Activated naive CD8-positive, alpha-beta T cell (primary cell): ENCODE measurements at regions not wholly inside any gene's neighbourhood (a gene's known extent, or its start where the extent isn't known, plus 50 kb on each side); places are given as distances from the start of the nearest gene placed in this dataset.

Source experiments
- H3K27ac Mint-ChIP-seq: one replicate; pipeline ENCODE4 v1.8.0; 2021; ENCODE audit warnings: mixed read lengths
- H3K27me3 Mint-ChIP-seq: one replicate; pipeline ENCODE4 v1.8.0; 2021; ENCODE audit warnings: mixed read lengths
- H3K36me3 Mint-ChIP-seq: one replicate; pipeline ENCODE4 v1.8.0; 2021; ENCODE audit warnings: mixed read lengths
- H3K4me1 Mint-ChIP-seq: one replicate; pipeline ENCODE4 v1.8.0; 2021; ENCODE audit warnings: low read depth, mixed read lengths
- H3K4me3 Mint-ChIP-seq: one replicate; pipeline ENCODE4 v1.8.0; 2021; ENCODE audit warnings: mild to moderate bottlenecking, mixed read lengths
- H3K9me3 Mint-ChIP-seq: one replicate; pipeline ENCODE4 v1.8.0; 2021; ENCODE audit warnings: low read depth, mixed read lengths

GRCh38 chr2:173829727-173830126 lies 135.4 kb downstream of the SP3 start:
- H3K9me3 Mint-ChIP-seq, result no peaks in the 10 kb centered on the region
- H3K27me3 Mint-ChIP-seq, result peaks cover 1% of the 10 kb centered on the region
- no peak overlapping the region for H3K27ac Mint-ChIP-seq
- H3K36me3 Mint-ChIP-seq, result no peaks in the 10 kb centered on the region
- H3K4me3 Mint-ChIP-seq, result no peak overlapping the region
- H3K4me1 Mint-ChIP-seq, result no peaks in the 10 kb centered on the region

GRCh38 chr2:173830170-173830569 lies 135.0 kb downstream of the SP3 start:
- H3K27me3 Mint-ChIP-seq, result peaks cover 1% of the 10 kb centered on the region

GRCh38 chr2:173831312-173832229 lies 133.6 kb downstream of the SP3 start:
- H3K4me3 Mint-ChIP-seq, result no peak overlapping the region
- no peaks in the 10 kb centered on the region for H3K9me3 Mint-ChIP-seq
- H3K27ac Mint-ChIP-seq, result no peak overlapping the region
- no peaks in the 10 kb centered on the region for H3K4me1 Mint-ChIP-seq
- peaks cover 1% of the 10 kb centered on the region for H3K27me3 Mint-ChIP-seq
- H3K36me3 Mint-ChIP-seq, result no peaks in the 10 kb centered on the region

More at GRCh38 chr2:173830170-173830569, 135.0 kb downstream of the SP3 start:
- H3K27ac Mint-ChIP-seq, result no peak overlapping the region
- H3K36me3 Mint-ChIP-seq, result no peaks in the 10 kb centered on the region
- H3K9me3 Mint-ChIP-seq, result no peaks in the 10 kb centered on the region
- H3K4me3 Mint-ChIP-seq, result no peak overlapping the region
- H3K4me1 Mint-ChIP-seq, result no peaks in the 10 kb centered on the region

GRCh38 chr2:173834141-173834540 lies 131.0 kb downstream of the SP3 start:
- Mint-ChIP-seq H3K4me1 (no peaks in the 10 kb centered on the region), H3K9me3 (no peaks in the 10 kb centered on the region), H3K27me3 (peaks cover 1% of the 10 kb centered on the region), H3K36me3 (no peaks in the 10 kb centered on the region), H3K4me3 (no peak overlapping the region), H3K27ac (no peak overlapping the region)

- Mint-ChIP-seq H3K27me3 (peaks cover 3% of the 10 kb centered on the region), H3K4me3 (no peak overlapping the region)
Observed at GRCh38 chr2:173835726-173836125, 129.4 kb downstream of the SP3 start.

GRCh38 chr2:173841110-173841509 lies 124.1 kb downstream of the SP3 start:
- peaks cover 3% of the 10 kb centered on the region for H3K27me3 Mint-ChIP-seq
- no peaks in the 10 kb centered on the region for H3K9me3 Mint-ChIP-seq
- H3K4me1 Mint-ChIP-seq, result no peaks in the 10 kb centered on the region
- H3K4me3 Mint-ChIP-seq, result no peak overlapping the region
- H3K27ac Mint-ChIP-seq, result no peak overlapping the region
- H3K36me3 Mint-ChIP-seq, result no peaks in the 10 kb centered on the region

More at GRCh38 chr2:173835726-173836125, 129.4 kb downstream of the SP3 start:
- no peaks in the 10 kb centered on the region for H3K36me3 Mint-ChIP-seq
- no peak overlapping the region for H3K27ac Mint-ChIP-seq
- H3K9me3 Mint-ChIP-seq, result no peaks in the 10 kb centered on the region
- no peaks in the 10 kb centered on the region for H3K4me1 Mint-ChIP-seq

GRCh38 chr2:173843526-173843925 lies 121.6 kb downstream of the SP3 start:
- no peak overlapping the region for H3K27ac Mint-ChIP-seq
- no peaks in the 10 kb centered on the region for H3K4me1 Mint-ChIP-seq
- H3K9me3 Mint-ChIP-seq, result no peaks in the 10 kb centered on the region

GRCh38 chr2:173851141-173851641 lies 114.0 kb downstream of the SP3 start:
- Mint-ChIP-seq H3K9me3 (no peaks in the 10 kb centered on the region), H3K4me3 (no peak overlapping the region), H3K36me3 (no peaks in the 10 kb centered on the region), H3K27me3 (peaks cover 2% of the 10 kb centered on the region), H3K4me1 (no peaks in the 10 kb centered on the region), H3K27ac (no peak overlapping the region)

More at GRCh38 chr2:173843526-173843925, 121.6 kb downstream of the SP3 start:
- H3K27me3 Mint-ChIP-seq, result peaks cover 5% of the 10 kb centered on the region
- no peak overlapping the region for H3K4me3 Mint-ChIP-seq
- no peaks in the 10 kb centered on the region for H3K36me3 Mint-ChIP-seq

- Mint-ChIP-seq H3K4me1 (no peaks in the 10 kb centered on the region), H3K4me3 (no peak overlapping the region), H3K27me3 (no peaks in the 10 kb centered on the region), H3K9me3 (no peaks in the 10 kb centered on the region), H3K36me3 (no peaks in the 10 kb centered on the region), H3K27ac (no peak overlapping the region)
Observed at GRCh38 chr2:173854141-173854540, 111.0 kb downstream of the SP3 start.

GRCh38 chr2:173854840-173855239 lies 110.3 kb downstream of the SP3 start:
- H3K27me3 Mint-ChIP-seq, result peaks cover under 1% of the 10 kb centered on the region
- H3K27ac Mint-ChIP-seq, result no peak overlapping the region
- no peaks in the 10 kb centered on the region for H3K9me3 Mint-ChIP-seq
- H3K4me1 Mint-ChIP-seq, result no peaks in the 10 kb centered on the region
- no peak overlapping the region for H3K4me3 Mint-ChIP-seq
- H3K36me3 Mint-ChIP-seq, result no peaks in the 10 kb centered on the region

GRCh38 chr2:173855661-173856060 lies 109.5 kb downstream of the SP3 start:
- Mint-ChIP-seq H3K27ac (no peak overlapping the region), H3K4me1 (no peaks in the 10 kb centered on the region), H3K27me3 (peaks cover 1% of the 10 kb centered on the region), H3K36me3 (no peaks in the 10 kb centered on the region), H3K4me3 (no peak overlapping the region), H3K9me3 (no peaks in the 10 kb centered on the region)
